IMR-90 (cell line): ENCODE measurements at regions not wholly inside any gene's neighbourhood (a gene's known extent, or its start where the extent isn't known, plus 50 kb on each side); places are given as distances from the start of the nearest gene placed in this dataset.

Source experiments
- ATAC-seq: fragments of 200-7000 bp; cut with Tn5 transposase; 2 replicates; pipeline ENCODE4 v1.9.1; 2020; ENCODE audit warnings: low read depth, mild to moderate bottlenecking, moderate library complexity
- BruUV-seq: library from RNA; stranded (reverse); fragments of 400-500 nt; replicated peaks from 2 replicates; lab custom pipeline; 2021; lab: Mats Ljungman, UMichigan
- CTCF ChIA-PET: fragments of 300-600 bp; formaldehyde crosslinking; extraction: SDS; loops from one replicate; lab custom pipeline; 2021; ENCODE audit warnings: antibody characterized with exemption; lab: Yijun Ruan, JAX
- POLR2A ChIA-PET: fragments of 300-600 bp; sonication (Branson Sonifier 250); formaldehyde crosslinking; loops from one replicate; lab custom pipeline; 2022; ENCODE audit warnings: antibody characterized with exemption; ENCODE audit not compliant: unreplicated experiment; lab: Charles Lee
- DNase-seq: peaks from one replicate; pipeline ENCODE4 v3.0.0; 2013
- H2AFZ ChIP-seq: replicated peaks from 2 replicates; pipeline ENCODE3; 2013; ENCODE audit warnings: low read length, mild to moderate bottlenecking; ENCODE audit not compliant: poor library complexity
- H2AK5ac ChIP-seq: 2 replicates; pipeline ENCODE4 v1.6.1; 2013; ENCODE audit warnings: low read depth, low read length, inconsistent platforms
- H2AK9ac ChIP-seq: replicated peaks from 2 replicates; pipeline ENCODE3; 2013; ENCODE audit warnings: mild to moderate bottlenecking, low read depth, low read length, moderate library complexity; ENCODE audit not compliant: poor library complexity
- H2BK120ac ChIP-seq: 2 replicates; pipeline ENCODE4 v1.6.1; 2013; ENCODE audit warnings: low read depth, low read length, inconsistent platforms
- H2BK15ac ChIP-seq: 3 replicates; pipeline ENCODE4 v1.6.1; 2013; ENCODE audit warnings: low read depth, low read length, inconsistent platforms
- H2BK20ac ChIP-seq: 2 replicates; pipeline ENCODE4 v1.6.1; 2013; ENCODE audit warnings: low read depth, mild to moderate bottlenecking, inconsistent platforms, low read length, moderate library complexity
- H2BK5ac ChIP-seq: 2 replicates; pipeline ENCODE4 v1.6.1; 2013; ENCODE audit warnings: mild to moderate bottlenecking, low read depth, low read length, inconsistent platforms; ENCODE audit not compliant: poor library complexity, severe bottlenecking
- H3K14ac ChIP-seq: replicated peaks from 2 replicates; pipeline ENCODE4 v1.6.1; 2013; ENCODE audit warnings: low read depth, low read length, inconsistent platforms
- H3K18ac ChIP-seq: 2 replicates; pipeline ENCODE4 v1.6.1; 2013; ENCODE audit warnings: low read depth, low read length, control low read depth
- H3K23ac ChIP-seq: 2 replicates; pipeline ENCODE4 v1.6.1; 2013; ENCODE audit warnings: low read depth, low read length, inconsistent platforms
- H3K27ac ChIP-seq: 2 replicates; pipeline ENCODE4 v1.5.1; 2013; ENCODE audit warnings: mild to moderate bottlenecking, control low read depth, low read length; ENCODE audit not compliant: insufficient read depth
- H3K27me3 ChIP-seq: 2 replicates; pipeline ENCODE4 v1.6.1; 2013; ENCODE audit warnings: low read length; ENCODE audit not compliant: control insufficient read depth, insufficient read depth
- H3K36me3 ChIP-seq: 2 replicates; pipeline ENCODE4 v1.6.1; 2013; ENCODE audit warnings: low read length, mixed read lengths; ENCODE audit not compliant: control insufficient read depth, insufficient read depth
- H3K4ac ChIP-seq: 2 replicates; pipeline ENCODE4 v1.6.1; 2013; ENCODE audit warnings: low read depth, low read length, inconsistent platforms
- H3K4me1 ChIP-seq: 2 replicates; pipeline ENCODE4 v1.6.1; 2013; ENCODE audit warnings: low read length, mixed read lengths; ENCODE audit not compliant: control insufficient read depth, insufficient read depth
- H3K4me2 ChIP-seq: 2 replicates; pipeline ENCODE4 v1.6.1; 2013; ENCODE audit warnings: low read depth, mild to moderate bottlenecking, control low read depth, low read length, moderate library complexity
- H3K4me3 ChIP-seq: 2 replicates; pipeline ENCODE4 v1.5.1; 2013; ENCODE audit warnings: low read depth, mild to moderate bottlenecking, control low read depth, low read length, moderate library complexity; ENCODE audit not compliant: insufficient read depth
- H3K56ac ChIP-seq: 2 replicates; pipeline ENCODE4 v1.6.1; 2013; ENCODE audit warnings: low read length, inconsistent platforms; ENCODE audit not compliant: insufficient read depth; ENCODE audit errors: extremely low read depth
- H3K79me1 ChIP-seq, 2 experiments: 2 replicates each; pipeline ENCODE4 v1.6.1; 2013; ENCODE audit warnings: low read length in 2 of 2, inconsistent platforms in 1 of 2, low read depth in 1 of 2
- H3K9ac ChIP-seq: 2 replicates; pipeline ENCODE4 v1.6.1; 2013; ENCODE audit warnings: low read depth, low read length, control low read depth
- H3K9me1 ChIP-seq: 2 replicates; pipeline ENCODE4 v1.6.1; 2013; ENCODE audit warnings: low read length, inconsistent platforms; ENCODE audit not compliant: insufficient read depth
- H3K9me3 ChIP-seq: 2 replicates; pipeline ENCODE4 v1.6.1; 2013; ENCODE audit warnings: low read length; ENCODE audit not compliant: control insufficient read depth, insufficient read depth
- H4K20me1 ChIP-seq: 2 replicates; pipeline ENCODE4 v1.6.1; 2013; ENCODE audit warnings: low read length, inconsistent platforms; ENCODE audit not compliant: insufficient read depth
- H4K5ac ChIP-seq: 2 replicates; pipeline ENCODE4 v1.6.1; 2013; ENCODE audit warnings: mild to moderate bottlenecking, low read depth, low read length, control low read depth
- H4K8ac ChIP-seq, 2 experiments: 2 replicates each; pipeline ENCODE4 v1.6.1; 2013; ENCODE audit warnings: low read depth in 2 of 2, low read length in 2 of 2, control low read depth in 1 of 2, inconsistent platforms in 1 of 2
- H4K91ac ChIP-seq: 2 replicates; pipeline ENCODE4 v1.6.1; 2013; ENCODE audit warnings: low read depth, low read length, inconsistent platforms; ENCODE audit not compliant: insufficient read depth
- BHLHE40 ChIP-seq: fragments of 150-350 bp; IDR thresholded peaks from 2 replicates; pipeline ENCODE4 v1.6.1; 2016; ENCODE audit warnings: mild to moderate bottlenecking, low read depth, low read length
- CEBPB ChIP-seq: IDR thresholded peaks from 2 replicates; pipeline ENCODE4 v1.6.1; 2012; ENCODE audit warnings: low read depth, low read length, improper control_type of control experiment
- CHD1 ChIP-seq: IDR thresholded peaks from 2 replicates; pipeline ENCODE4 v1.6.1; 2012; ENCODE audit warnings: low read depth, low read length, improper control_type of control experiment
- FOS ChIP-seq: fragments of 150-350 bp; IDR thresholded peaks from 2 replicates; pipeline ENCODE4 v1.6.1; 2016; ENCODE audit warnings: low read depth, low read length
- MAFK ChIP-seq: IDR thresholded peaks from 2 replicates; pipeline ENCODE4 v1.6.1; 2012; ENCODE audit warnings: low read depth, low read length, improper control_type of control experiment
- MAZ ChIP-seq: IDR thresholded peaks from 2 replicates; pipeline ENCODE4 v1.6.1; 2012; ENCODE audit warnings: low read depth, mild to moderate bottlenecking, low read length, improper control_type of control experiment, moderate library complexity, borderline replicate concordance
- MXI1 ChIP-seq: IDR thresholded peaks from 2 replicates; pipeline ENCODE4 v1.6.1; 2012; ENCODE audit warnings: low read depth, mild to moderate bottlenecking, low read length, moderate library complexity, borderline replicate concordance
- NFE2L2 ChIP-seq: fragments of 150-350 bp; IDR thresholded peaks from 2 replicates; pipeline ENCODE4 v1.6.1; 2016; ENCODE audit warnings: low read depth, mild to moderate bottlenecking, low read length
- POLR2A ChIP-seq: IDR thresholded peaks from 2 replicates; pipeline ENCODE4 v1.6.1; 2012; ENCODE audit warnings: mild to moderate bottlenecking, low read depth, low read length
- RAD21 ChIP-seq: IDR thresholded peaks from 2 replicates; pipeline ENCODE4 v1.6.1; 2012; ENCODE audit warnings: low read length, improper control_type of control experiment
- RCOR1 ChIP-seq: IDR thresholded peaks from 2 replicates; pipeline ENCODE4 v1.6.1; 2012; ENCODE audit warnings: mild to moderate bottlenecking, low read length, improper control_type of control experiment; ENCODE audit not compliant: insufficient replicate concordance
- RFX5 ChIP-seq: IDR thresholded peaks from 2 replicates; pipeline ENCODE4 v1.8.0; 2012; ENCODE audit warnings: low read depth, mild to moderate bottlenecking, low read length, moderate library complexity
- dilution Hi-C: fragments of 300-500 bp; cut with HindIII; formaldehyde crosslinking; loops from one replicate; pipeline ENCODE4 v1.14.3; 2018; ENCODE audit warnings: low sequenced_read_pairs; ENCODE audit not compliant: unreplicated experiment
- in situ Hi-C: fragments of 300-500 bp; cut with MboI; formaldehyde crosslinking; loops from 3 replicates; pipeline ENCODE4 v1.14.3; 2019; ENCODE audit warnings: low sequenced_read_pairs, inconsistent platforms, mixed read lengths
- intact Hi-C: fragments of 100-400 bp; cut with micrococcal nuclease; formaldehyde crosslinking; loops from 2 replicates; pipeline ENCODE4 v1.10.0; 2022
- TF ChIP-seq, protein P1 (sequence below): fragments of 150-350 bp; IDR thresholded peaks from 2 replicates; pipeline ENCODE4 v1.6.1; 2016; ENCODE audit warnings: low read depth, mild to moderate bottlenecking, low read length, moderate library complexity, borderline replicate concordance

GRCh38 chr2:107597507-107597906 lies 229.2 kb upstream of the RGPD4 start:
- dilution Hi-C loops (no loop called here), intact Hi-C loops (no loop called here), in situ Hi-C loops (no loop called here)
- Histone ChIP-seq H3K14ac (no peak overlapping the region), H2AFZ (no peak overlapping the region), H2AK5ac (no peak overlapping the region), H4K91ac (peak overlapping the region; percentile 53), H3K4me2 (no peak overlapping the region), H3K36me3 (no peaks in the 10 kb centered on the region), H3K79me1 (no peaks in the 10 kb centered on the region), H3K4me3 (no peak overlapping the region), H3K4ac (no peak overlapping the region), H3K9me3 (no peaks in the 10 kb centered on the region), H4K8ac (no peak overlapping the region), H3K4me1 (peaks cover 7% of the 10 kb centered on the region), H2BK15ac (peak overlapping the region; percentile 70; the same call in 1 of the 3 replicates), H3K9ac (no peak overlapping the region), H3K27ac (no peak overlapping the region), H2BK5ac (peak overlapping the region; percentile 34), H4K20me1 (no peaks in the 10 kb centered on the region), H3K23ac (no peak overlapping the region), H3K56ac (no peak overlapping the region), H2BK20ac (peak overlapping the region; percentile 64; the same call in 1 of the 2 replicates), H3K9me1 (peaks cover 3% of the 10 kb centered on the region; the same call in 1 of the 2 replicates), H2BK120ac (no peak overlapping the region; the same call in 1 of the 2 replicates), H4K5ac (peak overlapping the region; percentile 29; the same call in 1 of the 2 replicates), H3K27me3 (no peaks in the 10 kb centered on the region), H3K18ac (peak overlapping the region; percentile 76; the same call in 1 of the 2 replicates), H2AK9ac (no peak overlapping the region)
- ChIA-PET POLR2A (no interaction called here), CTCF (no interaction called here)
- TF ChIP-seq MAZ = no peak
- no peak for TF ChIP-seq POLR2A
- no peak for TF ChIP-seq MAFK
- no peak for TF ChIP-seq BHLHE40
- TF ChIP-seq MXI1 = no peak
- no peak for TF ChIP-seq CHD1
- TF ChIP-seq RAD21 = no peak
- no peak for TF ChIP-seq RFX5
- no peak for TF ChIP-seq NFE2L2
- no peak for TF ChIP-seq FOS
- TF ChIP-seq, protein P1, sequence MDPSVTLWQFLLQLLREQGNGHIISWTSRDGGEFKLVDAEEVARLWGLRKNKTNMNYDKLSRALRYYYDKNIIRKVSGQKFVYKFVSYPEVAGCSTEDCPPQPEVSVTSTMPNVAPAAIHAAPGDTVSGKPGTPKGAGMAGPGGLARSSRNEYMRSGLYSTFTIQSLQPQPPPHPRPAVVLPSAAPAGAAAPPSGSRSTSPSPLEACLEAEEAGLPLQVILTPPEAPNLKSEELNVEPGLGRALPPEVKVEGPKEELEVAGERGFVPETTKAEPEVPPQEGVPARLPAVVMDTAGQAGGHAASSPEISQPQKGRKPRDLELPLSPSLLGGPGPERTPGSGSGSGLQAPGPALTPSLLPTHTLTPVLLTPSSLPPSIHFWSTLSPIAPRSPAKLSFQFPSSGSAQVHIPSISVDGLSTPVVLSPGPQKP = no peak
- no peak for TF ChIP-seq CEBPB
- no peak for TF ChIP-seq RCOR1
- ATAC-seq (no peak), DNase-seq (no peak)
- no TSS peak for BruUV-seq
